HCT116 (cell line): ENCODE measurements at regions not wholly inside any gene's neighbourhood (a gene's known extent, or its start where the extent isn't known, plus 50 kb on each side); places are given as distances from the start of the nearest gene placed in this dataset.

ENCODE experiments used
- ATAC-seq: fragments of 200-7000 bp; cut with Tn5 transposase; 2 replicates; pipeline ENCODE4 v1.9.1; 2020; ENCODE audit warnings: mild to moderate bottlenecking, moderate library complexity
- BruUV-seq: library from RNA; stranded (reverse); fragments of 400-500 nt; replicated peaks from 2 replicates; lab custom pipeline; 2021; lab: Mats Ljungman, UMichigan
- CTCF ChIA-PET: fragments of 300-600 bp; sonication (Branson Sonifier 250); formaldehyde crosslinking; loops from one replicate; lab custom pipeline; 2021; ENCODE audit warnings: antibody characterized with exemption; lab: Charles Lee
- POLR2A ChIA-PET: fragments of 300-600, 350-600 bp; sonication (Branson Sonifier 250); formaldehyde crosslinking; loops from one replicate; lab custom pipeline; 2021; ENCODE audit warnings: antibody characterized with exemption; lab: Charles Lee
- RAD21 ChIA-PET, 2 experiments: fragments of 300-600 bp; sonication (Branson Sonifier 250); formaldehyde crosslinking; loops; one replicate each; lab custom pipeline; 2023; ENCODE audit warnings: low total read pairs in 2 of 2; ENCODE audit not compliant: uncharacterized antibody in 2 of 2, unreplicated experiment in 2 of 2, low non-redundant PET in 1 of 2; lab: Charles Lee
- DNase-seq: peaks from one replicate; pipeline ENCODE4 v3.0.0-alpha.2; 2010; ENCODE audit warnings: low read depth, low spot score
- H2AFZ ChIP-seq: fragments of 200-600 bp; shearing (Covaris generic), sonication (generic); 2 replicates; pipeline ENCODE4 v1.6.1; 2017; ENCODE audit warnings: low read depth, mixed run types, mixed read lengths, antibody characterized with exemption, low read length; ENCODE audit not compliant: poor library complexity, severe bottlenecking
- H3K27ac ChIP-seq: 2 replicates; pipeline ENCODE4 v1.5.1; 2012; ENCODE audit warnings: low read depth, low read length
- H3K27me3 ChIP-seq: fragments of 200-600 bp; sonication (generic); 2 replicates; pipeline ENCODE4 v1.6.1; 2016; ENCODE audit warnings: mixed run types, low read length, mixed read lengths; ENCODE audit not compliant: insufficient read depth
- H3K36me3 ChIP-seq, 2 experiments: fragments of 200-500 bp in 1 of 2; fragments of 200-600 bp in 1 of 2; sonication (Bioruptor generic) in 1 of 2; sonication (generic) in 1 of 2; 2 replicates each; pipeline versions ENCODE4 v1.5.1 to v1.6.1; 2014 to 2016; ENCODE audit warnings: low read length in 2 of 2, inconsistent platforms in 1 of 2, mixed read lengths in 1 of 2, mixed run types in 1 of 2; ENCODE audit not compliant: insufficient read depth in 2 of 2, control insufficient read depth in 1 of 2
- H3K4me1 ChIP-seq, 2 experiments: fragments of 200-600 bp in 1 of 2; sonication (generic) in 1 of 2; 2 replicates each; pipeline versions ENCODE4 v1.5.1 to v1.6.1; 2012 to 2017; ENCODE audit warnings: low read length in 2 of 2, inconsistent platforms in 1 of 2, mild to moderate bottlenecking in 1 of 2, mixed read lengths in 1 of 2, mixed run types in 1 of 2, moderate library complexity in 1 of 2; ENCODE audit not compliant: insufficient read depth in 2 of 2, control insufficient read depth in 1 of 2
- H3K4me2 ChIP-seq: fragments of 200-600 bp; sonication (generic); 2 replicates; pipeline ENCODE4 v1.6.1; 2017; ENCODE audit warnings: mixed run types, low read length, mixed read lengths
- H3K4me3 ChIP-seq, 2 experiments: fragments of 200-600 bp in 1 of 2; sonication (generic) in 1 of 2; replicated peaks in 1 of 2; 2 replicates each; pipeline ENCODE4 v1.5.1; 2011 to 2016; ENCODE audit warnings: low read length in 2 of 2, control low read depth in 1 of 2, low read depth in 1 of 2, mild to moderate bottlenecking in 1 of 2, mixed read lengths in 1 of 2, mixed run types in 1 of 2
- H3K79me2 ChIP-seq: fragments of 200-600 bp; sonication (generic); 2 replicates; pipeline ENCODE4 v1.6.1; 2017; ENCODE audit warnings: mild to moderate bottlenecking, mixed run types, low read length, moderate library complexity, mixed read lengths; ENCODE audit not compliant: insufficient read depth
- H3K9ac ChIP-seq: fragments of 200-600 bp; sonication (generic); 2 replicates; pipeline ENCODE4 v1.6.1; 2016; ENCODE audit warnings: low read length, mixed read lengths
- H3K9me2 ChIP-seq: fragments of 200-600 bp; sonication (generic), shearing (Covaris generic); 2 replicates; pipeline ENCODE4 v1.6.1; 2017; ENCODE audit warnings: mixed run types, mild to moderate bottlenecking, moderate library complexity; ENCODE audit not compliant: insufficient read depth
- H3K9me3 ChIP-seq, 2 experiments: fragments of 200-500 bp in 1 of 2; fragments of 200-600 bp in 1 of 2; sonication (Bioruptor generic) in 1 of 2; sonication (generic) in 1 of 2; 2 replicates each; pipeline ENCODE4 v1.6.1; 2014 to 2017; ENCODE audit warnings: low read length in 2 of 2, mixed read lengths in 2 of 2, inconsistent platforms in 1 of 2, low read depth in 1 of 2, mild to moderate bottlenecking in 1 of 2, mixed run types in 1 of 2, moderate library complexity in 1 of 2; ENCODE audit not compliant: control insufficient read depth in 1 of 2, insufficient read depth in 1 of 2
- H4K20me1 ChIP-seq: fragments of 200-600 bp; sonication (generic), shearing (Covaris generic); 2 replicates; pipeline ENCODE4 v1.6.1; 2017; ENCODE audit warnings: mixed run types, mild to moderate bottlenecking, moderate library complexity; ENCODE audit not compliant: insufficient read depth
- CBX3 ChIP-seq: IDR thresholded peaks from 2 replicates; pipeline ENCODE4 v1.6.1; 2012; ENCODE audit warnings: low read depth
- CTCF ChIP-seq, 3 experiments: fragments of 200-600 bp in 1 of 3; sonication (generic) in 1 of 3; IDR thresholded peaks in 2 of 3; conservative IDR thresholded peaks in 1 of 3; 2 replicates each; pipeline ENCODE4 v1.5.1; 2012 to 2017; ENCODE audit warnings: low read depth in 2 of 3, low read length in 2 of 3, antibody characterized with exemption in 1 of 3, borderline replicate concordance in 1 of 3, control low read depth in 1 of 3, mild to moderate bottlenecking in 1 of 3, mixed read lengths in 1 of 3, mixed run types in 1 of 3, moderate library complexity in 1 of 3; ENCODE audit not compliant: insufficient read depth in 1 of 3
- ELF1 ChIP-seq: IDR thresholded peaks from 2 replicates; pipeline ENCODE4 v1.6.1; 2012; ENCODE audit warnings: low read depth, borderline replicate concordance
- EZH2 ChIP-seq: fragments of 200-600 bp; sonication (generic); IDR thresholded peaks from 2 replicates; pipeline ENCODE4 v1.6.1; 2017; ENCODE audit warnings: antibody characterized with exemption, mixed run types
- FOSL1 ChIP-seq: IDR thresholded peaks from 2 replicates; pipeline ENCODE4 v1.6.1; 2012; ENCODE audit warnings: low read depth
- JUND ChIP-seq: IDR thresholded peaks from 2 replicates; pipeline ENCODE4 v1.6.1; 2012
- POLR2A ChIP-seq: IDR thresholded peaks from 2 replicates; pipeline ENCODE4 v1.7.0; 2011; ENCODE audit warnings: borderline replicate concordance; ENCODE audit not compliant: insufficient read depth, insufficient read length; ENCODE audit errors: extremely low read depth
- POLR2AphosphoS5 ChIP-seq: IDR thresholded peaks from 2 replicates; pipeline ENCODE4 v1.6.1; 2011; ENCODE audit warnings: mild to moderate bottlenecking, low read depth, low read length, moderate library complexity
- RAD21 ChIP-seq: IDR thresholded peaks from 2 replicates; pipeline ENCODE4 v1.6.1; 2012; ENCODE audit warnings: low read depth, mild to moderate bottlenecking
- SIN3A ChIP-seq: IDR thresholded peaks from 2 replicates; pipeline ENCODE4 v1.6.1; 2012; ENCODE audit warnings: low read depth
- SP1 ChIP-seq: IDR thresholded peaks from 2 replicates; pipeline ENCODE4 v1.6.1; 2012; ENCODE audit warnings: low read depth
- SRF ChIP-seq: IDR thresholded peaks from 2 replicates; pipeline ENCODE4 v1.6.1; 2012; ENCODE audit warnings: low read depth
- TCF7L2 ChIP-seq: IDR thresholded peaks from 2 replicates; pipeline ENCODE4 v1.7.0; 2011; ENCODE audit warnings: borderline replicate concordance, inconsistent platforms; ENCODE audit not compliant: insufficient read depth, insufficient read length; ENCODE audit errors: extremely low read depth
- YY1 ChIP-seq: IDR thresholded peaks from 2 replicates; pipeline ENCODE4 v1.6.1; 2011; ENCODE audit warnings: low read length, low read depth, moderate library complexity, mild to moderate bottlenecking; ENCODE audit not compliant: insufficient replicate concordance; ENCODE audit errors: extremely low read depth
- ZFX ChIP-seq: fragments of 450-650 bp; IDR thresholded peaks from 2 replicates; pipeline ENCODE4 v1.6.1; 2017
- intact Hi-C: fragments of 100-400 bp; cut with micrococcal nuclease; formaldehyde crosslinking; loops from 2 replicates; pipeline ENCODE4 v1.10.0; 2022
- TF ChIP-seq, protein P1 (sequence below): IDR thresholded peaks from 2 replicates; pipeline ENCODE4 v1.6.1; 2011; ENCODE audit warnings: mild to moderate bottlenecking, low read length, moderate library complexity; ENCODE audit not compliant: insufficient replicate concordance; ENCODE audit errors: extremely low read depth
- TF ChIP-seq, protein P2 (sequence below): IDR thresholded peaks from 2 replicates; pipeline ENCODE4 v1.6.1; 2012

- Histone ChIP-seq H3K79me2 (no peaks in the 10 kb centered on the region), H3K9me2 (no peaks in the 10 kb centered on the region), H3K9ac (no peak overlapping the region), H2AFZ (no peak overlapping the region), H3K9me3 (no peaks in the 10 kb centered on the region), H3K27me3 (no peaks in the 10 kb centered on the region), H3K27ac (no peak overlapping the region), H3K4me1 (peaks cover 5 to 48% of the 10 kb centered on the region in 2 experiments; a peak in 3 of 4 replicates), H4K20me1 (no peaks in the 10 kb centered on the region), H3K4me3 (no peak overlapping the region), H3K36me3 (no peaks in the 10 kb centered on the region), H3K4me2 (no peak overlapping the region)
- ChIA-PET RAD21 (no interaction called here), CTCF (no interaction called here), POLR2A (no interaction called here)
- DNase-seq (no peak), ATAC-seq (no peak)
- intact Hi-C loops: no loop called here
- TF ChIP-seq ZFX: no peak
- no peak for TF ChIP-seq JUND
- no peak for TF ChIP-seq POLR2AphosphoS5
- TF ChIP-seq, protein P1, sequence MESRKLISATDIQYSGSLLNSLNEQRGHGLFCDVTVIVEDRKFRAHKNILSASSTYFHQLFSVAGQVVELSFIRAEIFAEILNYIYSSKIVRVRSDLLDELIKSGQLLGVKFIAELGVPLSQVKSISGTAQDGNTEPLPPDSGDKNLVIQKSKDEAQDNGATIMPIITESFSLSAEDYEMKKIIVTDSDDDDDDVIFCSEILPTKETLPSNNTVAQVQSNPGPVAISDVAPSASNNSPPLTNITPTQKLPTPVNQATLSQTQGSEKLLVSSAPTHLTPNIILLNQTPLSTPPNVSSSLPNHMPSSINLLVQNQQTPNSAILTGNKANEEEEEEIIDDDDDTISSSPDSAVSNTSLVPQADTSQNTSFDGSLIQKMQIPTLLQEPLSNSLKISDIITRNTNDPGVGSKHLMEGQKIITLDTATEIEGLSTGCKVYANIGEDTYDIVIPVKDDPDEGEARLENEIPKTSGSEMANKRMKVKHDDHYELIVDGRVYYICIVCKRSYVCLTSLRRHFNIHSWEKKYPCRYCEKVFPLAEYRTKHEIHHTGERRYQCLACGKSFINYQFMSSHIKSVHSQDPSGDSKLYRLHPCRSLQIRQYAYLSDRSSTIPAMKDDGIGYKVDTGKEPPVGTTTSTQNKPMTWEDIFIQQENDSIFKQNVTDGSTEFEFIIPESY: no peak
- no peak for TF ChIP-seq FOSL1
- no peak for TF ChIP-seq SP1
- TF ChIP-seq CTCF (IDR thresholded peaks at IDR 0.05 in 2 of 3, conservative IDR thresholded peaks at IDR 0.05 in 1 of 3; ENCODE audit: borderline replicate concordance in 1 of 3, insufficient read depth in 1 of 3, low read depth in 2 of 3, low read length in 2 of 3): no peak
- no peak for TF ChIP-seq POLR2A
- TF ChIP-seq RAD21: no peak
- no peak for TF ChIP-seq YY1
- TF ChIP-seq SIN3A: no peak
- TF ChIP-seq SRF: no peak
- no peak for TF ChIP-seq CBX3
- TF ChIP-seq TCF7L2: no peak
- TF ChIP-seq ELF1: no peak
- TF ChIP-seq, protein P2, sequence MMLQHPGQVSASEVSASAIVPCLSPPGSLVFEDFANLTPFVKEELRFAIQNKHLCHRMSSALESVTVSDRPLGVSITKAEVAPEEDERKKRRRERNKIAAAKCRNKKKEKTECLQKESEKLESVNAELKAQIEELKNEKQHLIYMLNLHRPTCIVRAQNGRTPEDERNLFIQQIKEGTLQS: no peak
- TF ChIP-seq EZH2: no peak
- BruUV-seq: no TSS peak
Measured at GRCh38 chr2:136242100-136242499, 124.2 kb upstream of the CXCR4 start.
